Natural killer cell (primary cell): ENCODE measurements at regions not wholly inside any gene's neighbourhood (a gene's known extent, or its start where the extent isn't known, plus 50 kb on each side); places are given as distances from the start of the nearest gene placed in this dataset.

Source experiments
- ATAC-seq, 3 donors: fragments of 150-1000 bp in 2 of 3; fragments of 200-7000 bp in 1 of 3; cut with Tn5 transposase; 1 replicate in 1 of 3; 2 replicates in 2 of 3; pipeline ENCODE4 v1.10.0; 2021; ENCODE audit warnings: mild to moderate bottlenecking in 2 of 3, moderate library complexity in 2 of 3
- DNase-seq, 2 donors: peaks; one replicate each; pipeline versions ENCODE4 v3.0.0 to v3.0.0-alpha.2; 2013 to 2021; ENCODE audit warnings: mixed read lengths in 1 of 2
- H3K27ac ChIP-seq: one replicate; pipeline ENCODE4 v1.5.1; 2013; ENCODE audit warnings: mild to moderate bottlenecking, low read length
- H3K27me3 ChIP-seq: one replicate; pipeline ENCODE4 v1.6.1; 2013; ENCODE audit warnings: low read length; ENCODE audit not compliant: control insufficient read depth, insufficient read depth
- H3K36me3 ChIP-seq: one replicate; pipeline ENCODE4 v1.6.1; 2013; ENCODE audit warnings: low read length; ENCODE audit not compliant: control insufficient read depth, insufficient read depth
- H3K4me1 ChIP-seq: one replicate; pipeline ENCODE4 v1.6.1; 2013; ENCODE audit warnings: low read length; ENCODE audit not compliant: control insufficient read depth, insufficient read depth
- H3K4me3 ChIP-seq: one replicate; pipeline ENCODE4 v1.5.1; 2013; ENCODE audit warnings: low read length
- H3K9me3 ChIP-seq: one replicate; pipeline ENCODE4 v1.6.1; 2013; ENCODE audit warnings: low read length; ENCODE audit not compliant: control insufficient read depth, insufficient read depth
- H3K27ac Mint-ChIP-seq, 2 donors: one replicate each; pipeline ENCODE4 v1.8.0; 2022; ENCODE audit warnings: mild to moderate bottlenecking in 2 of 2, mixed read lengths in 2 of 2, moderate library complexity in 1 of 2
- H3K27me3 Mint-ChIP-seq, 2 donors: one replicate each; pipeline ENCODE4 v1.8.0; 2022; ENCODE audit warnings: low read depth in 2 of 2, mixed read lengths in 2 of 2
- H3K36me3 Mint-ChIP-seq: one replicate; pipeline ENCODE4 v1.8.0; 2022; ENCODE audit warnings: mixed read lengths
- H3K4me1 Mint-ChIP-seq, 2 donors: one replicate each; pipeline ENCODE4 v1.8.0; 2022; ENCODE audit warnings: mixed read lengths in 2 of 2
- H3K4me3 Mint-ChIP-seq: one replicate; pipeline ENCODE4 v1.8.0; 2022; ENCODE audit warnings: mild to moderate bottlenecking, moderate library complexity, mixed read lengths
- H3K9me3 Mint-ChIP-seq, 2 donors: one replicate each; pipeline ENCODE4 v1.8.0; 2022; ENCODE audit warnings: mixed read lengths in 2 of 2
- WGBS: methylation state at CpG from one replicate; pipeline ENCODE4 v1.1.7; 2013; ENCODE audit warnings: missing lambda C conversion rate; ENCODE audit not compliant: insufficient coverage; 5-methylcytosine and 5-hydroxymethylcytosine counted together
- intact Hi-C: fragments of 100-400 bp; cut with micrococcal nuclease; formaldehyde crosslinking; loops from one replicate; pipeline ENCODE4 v1.14.2; 2022
- TF ChIP-seq, protein P1 (sequence below): fragments of 200-600 bp; IDR thresholded peaks from one replicate; pipeline ENCODE4 v1.8.0; 2022; ENCODE audit warnings: antibody characterized with exemption

DNA sequence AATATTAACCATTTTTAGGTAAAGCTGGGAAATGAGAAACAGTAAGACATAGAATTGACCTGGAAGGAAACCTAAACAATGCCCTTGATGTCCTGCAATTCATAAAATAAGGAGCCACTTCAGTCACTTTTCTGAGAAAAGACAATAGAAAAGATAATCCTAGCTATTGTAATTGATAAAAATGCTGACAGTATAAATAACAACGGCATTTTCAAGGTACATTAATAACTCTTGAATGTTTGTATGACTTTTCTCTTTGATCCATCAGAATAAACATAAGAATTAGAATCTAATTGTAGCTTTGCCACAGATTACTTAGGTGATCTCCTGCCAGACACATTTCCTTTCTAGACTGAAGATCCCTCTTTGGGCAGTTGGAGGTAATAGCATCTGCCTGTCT lies 719.5 kb downstream of the SLC4A3 start:
- TF ChIP-seq, protein P1, sequence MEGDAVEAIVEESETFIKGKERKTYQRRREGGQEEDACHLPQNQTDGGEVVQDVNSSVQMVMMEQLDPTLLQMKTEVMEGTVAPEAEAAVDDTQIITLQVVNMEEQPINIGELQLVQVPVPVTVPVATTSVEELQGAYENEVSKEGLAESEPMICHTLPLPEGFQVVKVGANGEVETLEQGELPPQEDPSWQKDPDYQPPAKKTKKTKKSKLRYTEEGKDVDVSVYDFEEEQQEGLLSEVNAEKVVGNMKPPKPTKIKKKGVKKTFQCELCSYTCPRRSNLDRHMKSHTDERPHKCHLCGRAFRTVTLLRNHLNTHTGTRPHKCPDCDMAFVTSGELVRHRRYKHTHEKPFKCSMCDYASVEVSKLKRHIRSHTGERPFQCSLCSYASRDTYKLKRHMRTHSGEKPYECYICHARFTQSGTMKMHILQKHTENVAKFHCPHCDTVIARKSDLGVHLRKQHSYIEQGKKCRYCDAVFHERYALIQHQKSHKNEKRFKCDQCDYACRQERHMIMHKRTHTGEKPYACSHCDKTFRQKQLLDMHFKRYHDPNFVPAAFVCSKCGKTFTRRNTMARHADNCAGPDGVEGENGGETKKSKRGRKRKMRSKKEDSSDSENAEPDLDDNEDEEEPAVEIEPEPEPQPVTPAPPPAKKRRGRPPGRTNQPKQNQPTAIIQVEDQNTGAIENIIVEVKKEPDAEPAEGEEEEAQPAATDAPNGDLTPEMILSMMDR, result no peak
- Histone ChIP-seq H3K4me1 (no peaks in the 10 kb centered on the region), H3K9me3 (no peaks in the 10 kb centered on the region), H3K27me3 (no peaks in the 10 kb centered on the region), H3K27ac (no peak overlapping the region), H3K36me3 (no peaks in the 10 kb centered on the region), H3K4me3 (no peak overlapping the region)
- Mint-ChIP-seq H3K4me1 (no peaks in the 10 kb centered on the region), H3K27ac (no peak overlapping the region), H3K9me3 (peaks cover 13 to 22% of the 10 kb centered on the region in 2 donors), H3K36me3 (no peaks in the 10 kb centered on the region), H3K27me3 (no peaks in the 10 kb centered on the region), H3K4me3 (no peak overlapping the region)
- no peak for DNase-seq
- WGBS, result no CpG with 5 or more reads among the region's 1 CpG
- ATAC-seq, result no peak
- intact Hi-C loops, result no loop called here

DNA sequence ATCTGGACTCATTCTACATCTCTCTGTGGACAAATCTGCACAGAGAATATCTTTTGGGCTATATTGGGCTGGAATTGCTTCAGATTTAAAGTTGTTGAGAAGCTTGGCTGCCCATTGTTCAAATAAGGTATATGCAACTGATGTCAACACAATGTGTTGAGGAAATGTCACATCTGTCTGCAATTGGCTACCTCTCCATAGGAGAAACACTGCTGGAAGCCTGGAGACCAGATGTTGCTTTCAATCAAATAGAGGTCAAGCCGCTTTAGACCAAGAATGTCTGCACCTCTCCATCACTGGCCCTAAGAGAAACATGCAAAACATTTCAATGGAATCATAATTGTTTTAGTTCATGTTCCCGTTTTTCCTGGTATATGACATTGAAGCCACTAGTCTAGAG lies 720.2 kb downstream of the SLC4A3 start:
- H3K9me3 Mint-ChIP-seq, result peaks cover 12 to 22% of the 10 kb centered on the region in 2 donors
- H3K4me3 ChIP-seq, result no peak overlapping the region
- H3K36me3 Mint-ChIP-seq, result no peaks in the 10 kb centered on the region
- H3K27ac ChIP-seq, result no peak overlapping the region
- H3K4me1 Mint-ChIP-seq, result no peaks in the 10 kb centered on the region
- WGBS, result 79% methylated on average over 2 of the region's 2 CpGs
- no peaks in the 10 kb centered on the region for H3K27me3 ChIP-seq
- H3K4me1 ChIP-seq, result no peaks in the 10 kb centered on the region
- H3K9me3 ChIP-seq, result no peaks in the 10 kb centered on the region
- DNase-seq, result no peak
- no peaks in the 10 kb centered on the region for H3K27me3 Mint-ChIP-seq
- intact Hi-C loops, result no loop called here
- TF ChIP-seq, protein P1, result no peak
- ATAC-seq, result no peak
- H3K27ac Mint-ChIP-seq, result no peak overlapping the region
- no peaks in the 10 kb centered on the region for H3K36me3 ChIP-seq
- H3K4me3 Mint-ChIP-seq, result no peak overlapping the region

DNA sequence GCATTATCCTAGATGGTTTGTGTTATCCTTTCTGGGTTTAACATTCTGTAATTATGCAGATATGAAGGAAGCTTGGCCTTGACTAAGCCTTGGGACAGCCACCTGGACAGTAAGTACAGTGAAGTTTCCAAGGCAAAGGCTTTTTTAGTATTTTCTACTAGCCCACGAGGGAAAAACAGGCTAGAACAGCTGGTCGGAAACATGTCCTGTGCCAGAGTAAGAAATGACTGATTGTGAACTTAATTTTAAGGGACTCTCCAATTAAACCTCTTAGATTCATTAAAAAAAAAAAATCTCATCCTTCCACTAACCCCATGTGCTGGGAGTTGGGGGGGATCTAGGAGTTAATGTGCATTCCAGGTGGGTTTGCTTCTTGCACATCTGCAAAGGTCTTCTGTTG lies 720.8 kb downstream of the SLC4A3 start:
- DNase-seq (no peak), ATAC-seq (no peak)
- 80% methylated on average over 1 of the region's 2 CpGs for WGBS
- intact Hi-C loops, result no loop called here
- Histone ChIP-seq H3K27ac (no peak overlapping the region), H3K27me3 (no peaks in the 10 kb centered on the region), H3K4me1 (no peaks in the 10 kb centered on the region), H3K9me3 (no peaks in the 10 kb centered on the region), H3K4me3 (no peak overlapping the region), H3K36me3 (no peaks in the 10 kb centered on the region)
- Mint-ChIP-seq H3K27ac (no peak overlapping the region), H3K4me1 (no peaks in the 10 kb centered on the region), H3K4me3 (no peak overlapping the region), H3K27me3 (no peaks in the 10 kb centered on the region), H3K36me3 (no peaks in the 10 kb centered on the region), H3K9me3 (peaks cover 11 to 23% of the 10 kb centered on the region in 2 donors)
- TF ChIP-seq, protein P1, result no peak

DNA sequence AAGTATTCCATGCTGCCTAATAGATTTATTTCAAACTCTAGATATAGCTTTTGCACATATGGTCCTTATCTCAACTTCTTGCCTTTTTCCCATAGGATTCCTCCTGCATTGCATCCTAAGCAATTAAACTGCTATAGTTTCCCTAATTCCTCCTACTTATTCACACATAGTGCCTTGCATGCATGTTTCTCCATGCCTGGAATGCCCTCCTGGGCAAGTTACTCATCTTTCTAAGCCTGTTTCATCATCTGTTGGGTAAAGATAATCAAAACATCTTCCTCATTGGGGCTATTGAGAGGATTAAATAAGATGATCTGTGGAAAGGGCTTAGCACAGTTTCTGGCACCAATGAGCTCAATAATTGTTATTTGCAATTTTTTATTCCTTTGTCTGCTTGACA lies 726.5 kb downstream of the SLC4A3 start:
- peaks cover 9 to 29% of the 10 kb centered on the region in 2 donors for H3K9me3 Mint-ChIP-seq
- no peak overlapping the region for H3K4me3 Mint-ChIP-seq
- no peak overlapping the region for H3K4me3 ChIP-seq
- no peaks in the 10 kb centered on the region for H3K27me3 Mint-ChIP-seq
- ATAC-seq, result no peak
- H3K27me3 ChIP-seq, result no peaks in the 10 kb centered on the region
- no peak overlapping the region for H3K27ac ChIP-seq
- H3K36me3 Mint-ChIP-seq, result no peaks in the 10 kb centered on the region
- H3K27ac Mint-ChIP-seq, result no peak overlapping the region
- TF ChIP-seq, protein P1, result no peak
- no peak for DNase-seq
- no peaks in the 10 kb centered on the region for H3K4me1 ChIP-seq
- no peaks in the 10 kb centered on the region for H3K9me3 ChIP-seq
- intact Hi-C loops, result no loop called here
- H3K36me3 ChIP-seq, result no peaks in the 10 kb centered on the region
- H3K4me1 Mint-ChIP-seq, result no peaks in the 10 kb centered on the region
